HG02759 (cell line): ENCODE measurements at regions not wholly inside any gene's neighbourhood (a gene's known extent, or its start where the extent isn't known, plus 50 kb on each side); places are given as distances from the start of the nearest gene placed in this dataset.

ENCODE experiments used
- ATAC-seq: cut with Tn5 transposase; IDR thresholded peaks from one replicate; pipeline ENCODE4 v1.9.1; 2021; ENCODE audit warnings: mild to moderate bottlenecking, moderate library complexity; ENCODE audit not compliant: unreplicated experiment

DNA sequence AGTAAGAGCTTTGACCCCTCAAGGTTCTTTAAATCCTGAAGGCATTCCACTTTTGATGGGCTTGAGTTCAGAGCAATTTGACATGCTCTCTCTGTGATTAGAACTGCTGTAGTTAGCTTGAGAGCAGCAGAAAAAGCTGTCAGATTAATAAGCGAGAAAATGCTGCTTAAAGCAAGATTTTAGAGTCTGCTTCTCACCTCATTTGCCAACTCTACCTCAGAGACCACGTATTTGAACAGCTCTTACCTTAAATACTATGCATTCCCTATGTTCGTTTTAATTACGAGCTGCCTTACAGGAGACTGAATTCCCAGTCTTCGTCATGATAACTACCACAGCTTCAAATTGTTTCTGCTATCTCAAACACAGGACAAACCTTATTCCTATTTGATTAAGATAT is 253.4 kb downstream of the SLITRK6 start:
- no peak for ATAC-seq

DNA sequence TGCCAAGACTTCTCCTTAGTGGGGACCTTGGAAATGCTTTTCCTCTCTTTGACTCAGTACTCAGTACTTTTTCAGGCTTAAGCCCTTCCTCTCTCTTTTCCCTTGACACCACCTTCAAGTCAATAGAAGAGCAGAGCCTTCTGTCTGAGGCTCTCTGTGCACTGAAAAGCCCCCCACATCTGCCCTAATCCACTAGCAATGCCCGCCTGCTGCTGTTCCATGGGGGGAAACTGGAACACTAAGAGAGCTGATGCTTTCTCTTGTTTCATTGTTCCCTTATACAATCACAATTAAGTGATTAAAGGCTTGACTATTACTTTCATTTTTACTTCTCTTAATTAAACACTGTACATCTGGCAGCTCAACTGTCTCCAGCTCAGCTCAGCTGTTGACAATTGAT is 254.5 kb downstream of the SLITRK6 start:
- ATAC-seq: no peak

DNA sequence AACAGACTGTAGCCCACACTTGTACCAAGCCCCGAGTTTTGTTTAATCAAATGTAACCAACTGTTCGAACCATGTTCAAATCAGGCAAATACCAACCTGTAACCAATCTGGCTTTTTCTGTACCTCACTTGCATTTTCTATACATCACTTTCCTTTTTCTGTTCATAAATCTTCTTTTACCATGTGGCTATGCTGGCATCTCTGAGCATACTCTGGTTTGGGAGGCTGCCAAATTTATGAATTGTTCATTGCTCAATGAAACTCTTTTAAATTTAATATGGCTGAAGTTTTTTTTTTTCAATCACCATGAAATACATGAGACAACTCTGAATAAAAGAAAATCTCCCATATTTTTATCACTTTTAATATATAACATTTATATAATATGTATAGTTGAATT is 256.1 kb downstream of the SLITRK6 start:
- ATAC-seq: no peak

DNA sequence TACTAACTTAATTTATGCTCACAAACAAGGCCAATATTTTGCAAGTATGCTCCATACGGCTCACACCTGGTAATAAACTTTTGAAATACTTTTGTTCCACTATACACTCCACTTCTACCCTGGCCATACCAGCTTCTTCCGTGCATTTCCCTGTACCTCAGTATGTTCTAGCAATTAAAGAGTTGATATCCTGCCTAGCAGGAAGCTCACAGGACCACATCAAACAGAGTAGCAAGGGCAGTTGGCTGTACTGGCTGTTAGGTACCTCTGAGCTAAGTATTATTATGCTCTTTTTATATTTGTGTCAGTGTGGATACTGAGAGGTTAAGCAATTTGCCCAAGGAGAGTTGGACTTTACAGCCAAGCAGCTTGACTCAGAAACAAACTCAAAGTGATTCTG is 257.7 kb downstream of the SLITRK6 start:
- ATAC-seq: no peak

DNA sequence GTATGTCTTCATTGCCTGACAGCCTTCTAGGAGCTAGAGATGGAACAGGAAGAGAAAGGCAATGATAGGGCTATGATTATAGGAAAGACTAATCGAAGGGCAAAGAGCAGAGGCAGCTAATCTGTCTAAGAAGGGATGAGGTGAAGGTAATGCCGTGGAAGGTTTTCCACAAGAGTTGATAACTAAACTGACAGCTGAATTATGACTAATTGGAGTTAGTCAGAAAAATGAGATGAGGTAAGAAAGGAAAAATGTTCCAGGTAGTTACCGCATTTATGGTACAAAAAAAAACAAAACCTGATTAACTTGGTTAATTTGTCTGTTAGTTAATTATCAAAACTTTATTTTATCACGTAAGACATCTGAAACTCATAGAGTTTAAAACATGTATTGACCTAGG is 260.3 kb downstream of the SLITRK6 start:
- no peak for ATAC-seq

DNA sequence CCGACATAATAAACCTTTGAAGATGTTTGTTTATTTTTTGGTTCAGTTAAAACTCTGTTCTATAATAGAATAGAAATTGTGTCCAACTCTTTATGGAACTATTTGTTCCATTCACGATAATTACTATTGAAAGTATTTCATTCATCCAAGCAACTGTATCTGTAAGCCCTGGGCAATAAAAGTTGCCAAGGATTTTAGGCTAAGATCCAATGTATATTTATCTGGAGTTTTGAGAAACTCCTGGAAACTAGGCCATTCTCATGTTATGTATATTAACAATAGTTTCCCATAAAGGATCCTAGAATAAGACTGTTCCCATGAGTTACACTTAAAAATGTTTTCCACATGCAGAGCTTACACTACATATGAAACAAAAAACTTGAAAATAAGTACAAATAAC is 261.6 kb downstream of the SLITRK6 start:
- ATAC-seq: no peak

DNA sequence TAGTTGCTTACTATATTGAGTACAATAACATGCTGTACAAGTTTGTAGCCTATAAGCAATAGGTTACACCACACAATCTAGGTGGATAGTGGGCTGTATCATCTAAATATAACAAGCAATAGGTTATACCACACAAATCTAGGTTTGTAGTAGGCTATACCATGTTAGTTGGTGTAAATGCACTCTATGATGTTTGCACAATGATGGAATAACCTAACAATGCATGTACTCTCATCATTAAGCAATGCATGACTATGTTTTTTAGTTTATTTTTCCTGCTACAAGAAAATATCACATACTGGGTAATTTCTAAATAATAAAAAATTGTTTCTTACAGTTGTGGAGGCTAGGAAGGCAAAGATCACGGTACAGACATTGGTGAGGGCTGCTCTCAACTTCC is 262.5 kb downstream of the SLITRK6 start:
- ATAC-seq: no peak

DNA sequence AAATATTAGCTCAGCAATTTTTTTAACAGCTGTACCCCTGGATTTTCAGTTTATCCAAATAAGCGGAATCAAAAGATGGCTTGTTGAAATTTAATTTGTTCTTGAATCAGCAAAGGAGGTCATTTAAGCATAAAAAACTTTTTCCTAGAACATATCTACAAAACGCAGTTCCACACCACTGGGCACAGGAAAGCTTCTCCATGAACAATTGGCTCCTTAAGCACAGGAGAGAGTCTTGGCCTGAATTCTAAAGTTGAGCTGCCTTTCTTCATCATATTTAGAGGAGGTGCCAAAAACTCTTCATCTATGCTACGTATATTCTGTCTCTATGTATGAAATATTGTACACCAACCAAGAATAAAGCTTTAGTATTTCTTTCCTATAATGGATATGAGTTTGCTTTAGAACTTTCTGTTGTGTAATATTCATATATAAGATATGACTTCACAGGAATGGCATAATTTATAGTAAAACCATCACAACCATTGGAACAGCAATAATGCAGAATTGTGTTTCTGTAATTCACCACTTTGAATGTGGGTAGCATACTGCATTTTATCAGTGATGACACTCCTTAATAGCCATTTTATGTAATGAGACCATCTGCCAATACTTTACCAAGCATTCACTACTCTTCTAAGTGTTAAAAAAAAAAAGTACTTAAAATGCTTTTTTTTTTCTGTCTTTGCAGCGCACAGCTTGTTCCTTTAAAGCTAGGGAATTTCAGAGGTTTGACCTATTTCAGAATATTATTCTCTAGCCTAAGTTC is 263.7 kb downstream of the SLITRK6 start:
- no peak for ATAC-seq

DNA sequence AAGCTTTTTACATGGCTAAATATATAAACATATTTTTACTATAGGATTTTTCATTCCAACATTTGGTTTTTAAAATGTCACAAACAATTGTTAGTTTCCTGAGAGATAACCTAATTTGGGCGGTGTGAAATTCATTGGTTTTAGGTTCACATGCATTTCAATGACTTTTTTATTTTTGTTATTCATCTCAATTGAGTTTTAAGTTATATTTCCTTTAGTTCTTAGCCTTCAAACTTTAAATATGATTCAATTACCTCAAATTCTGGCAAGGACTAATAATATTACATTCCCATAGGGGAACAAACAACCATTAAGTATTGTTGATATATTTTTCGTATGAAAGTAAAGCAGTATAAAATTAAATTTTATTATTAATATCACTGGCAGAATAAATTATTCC is 265.3 kb downstream of the SLITRK6 start:
- ATAC-seq: no peak

DNA sequence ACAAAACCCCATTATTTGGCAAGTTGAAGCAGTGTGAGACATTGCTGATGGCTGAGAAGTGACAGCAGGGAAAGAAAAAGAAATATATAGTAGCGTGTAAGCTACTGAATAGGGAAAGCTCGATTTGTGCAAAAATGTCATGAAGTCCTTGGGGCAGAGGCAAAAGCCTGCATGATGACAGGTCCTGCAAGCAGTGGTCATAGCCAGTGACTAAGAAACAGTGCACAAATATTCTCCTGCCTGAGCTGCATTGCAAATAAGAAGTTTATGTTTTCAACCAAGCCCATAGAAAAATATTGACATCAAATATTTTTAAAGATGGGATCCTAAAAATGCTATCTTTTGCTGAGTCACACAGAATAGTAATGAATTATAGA is 270.0 kb downstream of the SLITRK6 start:
- ATAC-seq: no peak

DNA sequence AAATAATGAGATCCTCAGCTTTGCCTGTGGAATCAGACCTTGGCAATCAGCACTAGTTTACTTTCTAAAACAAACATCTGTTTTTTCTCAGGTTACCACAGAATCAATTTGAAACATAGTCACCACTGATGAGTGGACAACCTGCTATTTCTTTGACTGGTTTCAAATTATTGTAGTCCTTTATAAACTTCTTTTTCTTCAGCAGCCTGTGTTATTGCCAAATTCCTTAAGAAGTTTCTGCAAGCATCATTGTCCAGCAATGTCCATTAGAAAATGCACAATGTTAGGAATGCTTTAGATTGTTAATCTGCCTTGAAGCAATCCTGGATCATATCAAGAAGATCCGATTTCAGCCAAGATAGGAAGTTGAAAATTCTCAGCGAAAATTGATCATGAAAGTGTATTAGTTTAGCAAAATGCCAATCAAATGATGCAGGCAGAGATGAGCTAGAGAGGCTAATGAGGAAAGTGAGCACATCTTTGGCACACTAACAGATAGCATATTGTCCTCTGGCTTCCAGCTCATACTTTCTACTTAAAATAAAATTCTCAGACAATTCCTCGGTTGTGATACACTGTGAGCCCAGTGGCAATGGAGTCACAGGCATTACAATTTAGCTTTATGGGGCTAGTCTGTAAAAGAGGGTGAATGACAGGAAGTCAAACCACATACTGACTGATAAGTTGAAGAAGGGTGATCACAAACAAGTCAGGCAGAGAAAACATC is 270.6 kb downstream of the SLITRK6 start:
- no peak for ATAC-seq

DNA sequence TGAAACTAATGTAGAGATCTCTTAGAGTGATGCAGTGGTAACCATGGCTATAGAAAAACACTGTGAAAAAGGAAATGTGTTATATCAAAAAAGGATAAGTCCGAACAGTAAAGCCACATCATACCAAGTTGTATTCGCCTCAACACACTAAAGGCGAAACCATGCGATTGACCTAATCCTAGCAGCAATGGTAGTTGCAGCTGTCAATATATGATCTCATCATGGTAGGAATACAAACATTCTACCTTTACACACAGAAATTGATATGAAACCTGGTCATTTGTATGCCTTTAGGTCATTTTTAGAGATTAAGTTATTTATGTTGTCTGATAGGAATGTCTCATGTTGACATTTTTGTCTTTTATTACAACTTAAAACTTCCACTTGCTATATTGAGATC is 271.9 kb downstream of the SLITRK6 start:
- no peak for ATAC-seq

DNA sequence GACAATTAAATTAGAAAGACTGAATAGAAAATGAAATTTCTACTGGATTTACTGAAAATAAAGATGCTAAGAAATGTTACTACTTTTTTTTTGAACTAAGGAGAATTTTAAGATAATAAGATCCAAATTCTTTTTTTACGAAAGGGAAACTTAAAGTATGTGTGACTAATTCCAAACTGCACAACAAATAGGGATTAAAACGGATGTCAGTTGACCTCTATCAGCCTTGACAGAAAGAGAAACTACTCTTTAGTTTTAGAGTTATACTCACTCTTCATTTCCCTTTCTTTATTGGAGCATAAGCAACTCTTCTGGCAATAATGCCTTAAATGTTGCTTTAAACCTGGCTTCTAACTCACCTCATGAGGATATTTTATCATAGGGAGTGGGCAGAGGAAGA is 273.8 kb downstream of the SLITRK6 start:
- no peak for ATAC-seq

DNA sequence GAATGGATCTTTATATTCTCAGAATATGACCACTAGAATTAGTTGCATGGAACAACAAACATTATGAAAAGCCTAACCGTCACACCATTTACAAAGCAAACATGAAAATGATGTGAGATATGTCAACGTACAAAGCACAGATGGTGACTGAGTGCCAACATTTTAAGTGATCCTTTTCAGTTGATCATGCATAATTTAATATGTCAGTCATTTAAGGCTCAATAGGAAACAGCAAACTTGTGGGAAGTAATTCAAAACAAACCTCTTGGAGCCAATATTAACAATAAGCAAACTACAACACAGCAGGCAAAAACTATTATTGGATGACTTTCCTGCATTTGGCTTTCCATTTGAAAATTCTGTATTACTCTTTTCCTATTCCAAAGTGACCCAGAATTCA is 277.6 kb downstream of the SLITRK6 start:
- ATAC-seq: no peak

DNA sequence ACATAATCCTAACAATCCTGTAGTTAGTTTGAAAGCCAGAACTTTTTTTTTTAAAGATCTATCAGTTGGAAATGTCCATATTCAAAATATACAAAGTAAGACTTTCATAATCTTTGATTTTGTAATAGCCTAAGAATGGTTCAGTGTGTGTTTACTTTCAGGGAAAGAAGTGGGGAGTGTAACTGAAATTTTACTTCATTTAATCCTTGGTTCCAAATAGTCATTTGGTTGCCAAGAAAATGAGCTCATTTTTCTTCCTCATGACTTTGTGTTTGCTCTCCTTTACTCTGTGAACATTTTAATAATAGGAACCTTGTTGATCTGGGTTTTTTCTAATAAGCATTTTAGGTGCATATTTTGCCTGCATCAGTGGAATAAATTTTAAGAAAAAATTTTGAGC is 278.8 kb downstream of the SLITRK6 start:
- no peak for ATAC-seq

DNA sequence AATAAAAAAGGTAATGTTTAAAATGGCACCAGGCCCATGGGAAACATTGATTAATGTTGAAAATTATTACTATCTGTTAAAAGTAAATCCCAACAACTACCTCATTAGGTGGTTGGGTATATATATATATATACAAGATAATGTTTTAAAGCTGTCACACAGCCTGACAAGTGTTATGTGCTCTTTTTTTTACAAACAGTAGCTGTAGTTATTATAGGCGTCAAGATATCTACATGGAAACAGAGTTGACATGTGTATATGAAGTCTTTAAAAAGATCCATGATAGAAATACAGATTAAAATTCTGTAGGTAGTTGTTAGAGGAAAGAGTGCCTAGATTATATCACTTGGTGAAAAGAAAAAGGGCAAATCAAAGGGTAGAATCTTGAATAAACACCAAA is 279.9 kb downstream of the SLITRK6 start:
- ATAC-seq: no peak

DNA sequence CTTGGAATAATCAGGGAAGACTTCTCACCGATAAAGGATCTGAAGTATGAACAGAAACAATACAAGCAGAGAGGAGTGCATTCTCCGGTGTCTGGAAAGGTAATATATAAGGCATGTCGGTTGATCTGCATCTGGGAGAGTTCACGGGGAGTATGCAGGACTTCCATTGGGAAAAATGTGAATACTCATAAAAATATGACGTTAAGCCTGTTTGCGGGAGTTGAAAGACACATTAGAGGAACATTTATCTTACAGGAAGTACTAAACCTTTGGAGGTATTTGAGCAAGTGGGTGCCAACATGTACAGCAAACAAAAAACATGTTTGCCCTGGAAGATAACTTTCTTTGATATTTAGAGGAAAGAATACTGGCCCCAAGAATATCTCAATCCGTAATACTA is 286.8 kb downstream of the SLITRK6 start:
- no peak for ATAC-seq

DNA sequence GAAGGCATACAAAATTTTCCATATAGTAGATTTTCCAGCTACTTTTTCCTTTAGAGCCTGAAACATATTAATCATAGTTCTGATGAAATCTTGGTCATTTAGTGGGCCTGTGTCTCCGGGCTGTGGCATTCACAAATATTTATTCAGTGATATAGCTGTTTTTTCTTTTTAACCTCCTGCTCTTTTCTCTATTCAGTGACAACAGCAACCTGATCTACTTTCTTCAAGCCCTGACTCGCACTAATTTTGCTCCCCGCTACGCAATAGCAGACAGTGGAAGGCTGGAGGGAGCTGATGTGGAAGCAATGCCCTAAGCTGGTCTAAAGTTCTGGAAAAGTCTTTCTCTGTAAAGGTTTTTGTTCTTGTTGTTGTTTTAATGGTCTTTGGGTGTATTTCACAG is 289.7 kb downstream of the SLITRK6 start:
- ATAC-seq: no peak

DNA sequence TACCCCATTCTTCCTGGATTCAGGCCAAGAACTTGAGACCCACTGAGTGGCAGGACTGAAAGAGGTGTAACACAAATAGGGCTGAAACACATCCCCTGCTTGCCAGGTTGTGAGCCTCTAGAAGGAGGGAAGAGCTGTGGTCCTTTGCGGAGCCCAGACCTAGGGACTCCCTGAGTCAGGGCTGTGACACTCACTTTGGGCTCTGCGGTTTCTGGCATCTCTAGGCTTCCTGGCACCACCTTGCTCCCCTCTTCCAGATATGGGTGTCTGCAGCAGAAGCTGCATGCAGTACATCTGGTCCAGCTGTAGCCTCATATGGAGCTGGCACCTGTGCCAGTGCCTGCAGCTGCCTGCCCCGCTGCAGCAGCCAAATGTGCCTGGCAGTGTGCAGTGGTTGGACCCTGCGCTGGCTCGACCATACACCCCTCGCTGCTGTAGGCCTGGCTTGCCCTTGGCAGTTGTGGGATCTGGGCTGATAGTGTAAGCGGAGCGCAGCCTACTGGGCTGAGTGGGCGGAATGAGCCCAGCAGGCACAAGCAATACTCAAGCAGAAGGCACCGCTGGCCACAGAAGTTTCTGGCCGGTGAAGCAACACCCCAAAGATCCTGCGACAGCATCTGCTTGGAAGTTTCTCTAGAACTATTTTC is 290.4 kb downstream of the SLITRK6 start:
- ATAC-seq: no peak

DNA sequence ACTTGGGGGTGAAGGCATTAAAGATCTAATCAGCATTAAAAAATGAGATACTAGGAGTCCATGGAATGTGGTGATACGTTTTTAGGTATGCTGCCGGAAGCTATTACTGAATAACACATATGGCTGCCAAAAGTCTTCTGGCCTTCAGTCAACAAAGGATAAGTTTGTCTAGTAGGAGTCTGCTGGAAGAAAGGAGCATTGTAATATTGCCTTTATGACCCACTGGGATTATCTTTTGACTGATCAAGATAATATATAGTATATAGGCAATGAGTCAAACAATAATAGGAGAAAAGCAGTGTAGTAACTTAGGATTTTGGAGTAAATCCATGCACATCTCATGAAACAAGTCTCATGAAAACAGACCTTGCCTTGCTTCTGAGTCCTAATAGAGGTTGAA is 295.4 kb downstream of the SLITRK6 start:
- ATAC-seq: no peak

DNA sequence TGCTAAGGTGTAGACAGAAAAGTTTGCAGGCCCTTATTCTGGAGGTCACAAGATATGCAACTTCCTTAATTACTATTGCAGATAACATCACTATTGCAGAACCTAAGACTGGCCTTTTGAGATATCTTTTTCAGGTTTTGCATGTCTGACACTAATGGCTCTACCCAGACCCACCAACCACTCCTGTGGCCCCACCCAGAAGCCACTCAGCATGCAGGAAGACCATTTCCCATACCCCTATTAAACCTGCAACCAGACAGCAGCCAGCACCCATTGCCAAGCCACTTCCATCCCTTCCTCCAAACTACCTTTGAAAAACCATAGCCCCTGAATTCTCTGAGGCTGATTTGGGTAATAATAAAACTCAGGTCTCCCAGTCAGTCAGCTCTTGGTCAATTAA is 297.6 kb downstream of the SLITRK6 start:
- ATAC-seq: no peak

DNA sequence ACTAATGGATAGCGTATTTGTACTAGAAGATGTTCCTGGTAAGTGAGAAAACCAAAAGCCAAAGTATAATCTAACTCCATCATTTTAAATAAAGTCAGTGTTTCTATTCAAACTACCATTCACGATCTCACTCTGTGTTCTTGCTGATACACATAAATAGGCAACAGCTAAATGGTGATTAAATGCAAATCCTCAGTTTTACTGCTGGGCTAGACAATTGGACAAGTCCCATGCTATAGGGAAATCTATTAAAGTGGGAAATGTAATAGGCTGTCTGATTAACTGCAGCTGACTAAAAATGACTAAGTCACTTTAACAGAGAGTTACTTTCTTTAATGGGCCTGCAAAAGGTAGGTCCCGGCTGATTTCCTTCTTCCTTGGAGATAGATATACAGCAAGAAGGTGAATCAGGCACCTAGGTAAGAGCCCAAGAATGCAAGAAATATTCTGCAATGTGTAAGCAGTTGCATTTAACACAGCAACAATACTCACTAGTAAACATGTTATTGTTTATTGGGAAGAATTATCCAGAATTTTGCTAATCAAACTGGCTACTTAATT is 298.4 kb downstream of the SLITRK6 start:
- ATAC-seq: no peak
